Fibroblast of peridontal ligament (primary cell): ENCODE measurements at regions not wholly inside any gene's neighbourhood (a gene's known extent, or its start where the extent isn't known, plus 50 kb on each side); places are given as distances from the start of the nearest gene placed in this dataset.

Experiments used
- DNase-seq: peaks from one replicate; pipeline ENCODE4 v3.0.0-alpha.2; 2010; ENCODE audit errors: extremely low read depth

- no peak for DNase-seq
These were observed 842.1 kb upstream of the HTR2C start for GRCh38 chrX:113741744-113742143.

- DNase-seq, result no peak
These were observed 854.9 kb upstream of the HTR2C start for GRCh38 chrX:113728937-113729336.

- DNase-seq, result no peak
These were observed 857.0 kb upstream of the HTR2C start for GRCh38 chrX:113726898-113727297.

- no peak for DNase-seq
These were observed 857.4 kb upstream of the HTR2C start for GRCh38 chrX:113726466-113726865.

- DNase-seq, result no peak
These were observed 857.9 kb upstream of the HTR2C start for GRCh38 chrX:113726009-113726408.

GRCh38 chrX:113699939-113700338 lies 859.3 kb upstream of the AMOT start:
- DNase-seq, result no peak

- no peak for DNase-seq
These were observed 834.6 kb upstream of the AMOT start for GRCh38 chrX:113675278-113675677.

GRCh38 chrX:113651306-113651705 lies 810.7 kb upstream of the AMOT start:
- no peak for DNase-seq

- no peak for DNase-seq
These were observed 803.8 kb upstream of the AMOT start for GRCh38 chrX:113644426-113644825.

- DNase-seq, result no peak
These were observed 793.9 kb upstream of the AMOT start for GRCh38 chrX:113634565-113634964.

GRCh38 chrX:113629326-113629725 lies 788.7 kb upstream of the AMOT start:
- DNase-seq, result no peak

- no peak for DNase-seq
These were observed 753.7 kb upstream of the AMOT start for GRCh38 chrX:113594123-113594841.

GRCh38 chrX:113586281-113586898 lies 745.8 kb upstream of the AMOT start:
- DNase-seq, result no peak

GRCh38 chrX:113580486-113580885 lies 739.9 kb upstream of the AMOT start:
- DNase-seq, result no peak

GRCh38 chrX:113558576-113558975 lies 717.9 kb upstream of the AMOT start:
- no peak for DNase-seq

- DNase-seq, result no peak
These were observed 711.3 kb upstream of the AMOT start for GRCh38 chrX:113551919-113552318.

GRCh38 chrX:113548308-113549015 lies 707.8 kb upstream of the AMOT start:
- DNase-seq, result no peak

GRCh38 chrX:113545040-113545439 lies 704.4 kb upstream of the AMOT start:
- no peak for DNase-seq

GRCh38 chrX:113539599-113540356 lies 699.1 kb upstream of the AMOT start:
- no peak for DNase-seq

GRCh38 chrX:113529426-113530013 lies 688.9 kb upstream of the AMOT start:
- DNase-seq, result no peak

GRCh38 chrX:113522814-113523213 lies 682.2 kb upstream of the AMOT start:
- DNase-seq, result no peak

GRCh38 chrX:113514906-113515305 lies 674.3 kb upstream of the AMOT start:
- no peak for DNase-seq
